T-helper 2 cell (primary cell): ENCODE measurements at regions not wholly inside any gene's neighbourhood (a gene's known extent, or its start where the extent isn't known, plus 50 kb on each side); places are given as distances from the start of the nearest gene placed in this dataset.

Experiments
- DNase-seq, 5 experiments: peaks; one replicate each; pipeline versions ENCODE4 v3.0.0 to v3.0.0-alpha.2; 2012 to 2022

DNA sequence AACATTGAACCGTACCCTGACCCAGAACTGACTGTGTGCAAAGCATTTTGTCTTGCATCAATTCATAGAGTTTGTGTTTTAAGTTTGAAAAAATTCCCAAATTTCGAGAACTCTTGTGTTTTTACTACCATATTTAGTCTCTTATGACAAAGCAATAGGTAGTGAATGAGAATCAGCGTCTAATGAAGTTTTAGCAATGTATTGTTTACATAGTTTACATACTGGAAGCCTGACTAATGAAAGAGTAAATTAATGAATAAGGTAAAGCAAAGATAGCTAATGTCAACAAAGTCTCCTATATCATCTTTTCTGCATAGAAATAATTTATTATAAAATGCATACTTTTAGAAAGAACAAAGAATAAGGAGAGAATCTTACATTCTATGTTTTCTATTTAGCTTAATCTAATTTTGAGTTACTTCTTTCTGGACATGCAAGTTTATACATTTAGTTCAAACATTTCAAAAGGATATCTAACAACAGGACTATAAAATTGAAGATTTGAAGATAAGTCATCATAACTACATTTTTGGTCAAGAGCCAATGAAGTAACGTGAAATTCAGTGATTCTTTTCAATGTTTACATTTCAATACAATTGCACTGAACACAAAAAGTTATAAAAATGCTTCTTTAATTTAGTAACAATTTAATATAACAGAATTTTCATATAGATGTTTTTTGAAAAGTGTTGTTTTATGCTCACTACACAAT, 1943.7 kb downstream of the NCAM2 start:
- no peak for DNase-seq

- DNase-seq = no peak
Observed at GRCh38 chr21:22955559-22955958, 1957.3 kb downstream of the NCAM2 start.

DNA sequence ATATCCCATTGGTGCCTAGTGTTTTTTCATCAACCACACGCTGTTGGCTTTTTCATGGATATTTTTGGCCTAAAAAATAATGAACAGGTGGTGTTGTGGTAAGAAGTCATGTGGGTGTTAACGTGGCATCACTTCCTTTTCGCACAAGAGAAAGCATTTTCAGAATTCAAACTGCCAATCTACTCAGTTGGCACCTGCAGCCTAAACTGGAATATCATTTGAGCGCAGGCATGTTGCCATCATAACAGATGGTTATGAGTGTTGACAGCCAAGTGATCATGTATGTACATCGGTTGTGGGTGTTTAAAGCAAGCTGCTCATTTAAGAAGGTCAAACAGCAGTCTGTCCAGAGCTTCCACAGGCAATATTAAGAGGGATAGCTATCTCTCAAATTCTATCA, 1963.0 kb downstream of the NCAM2 start:
- DNase-seq = no peak

DNA sequence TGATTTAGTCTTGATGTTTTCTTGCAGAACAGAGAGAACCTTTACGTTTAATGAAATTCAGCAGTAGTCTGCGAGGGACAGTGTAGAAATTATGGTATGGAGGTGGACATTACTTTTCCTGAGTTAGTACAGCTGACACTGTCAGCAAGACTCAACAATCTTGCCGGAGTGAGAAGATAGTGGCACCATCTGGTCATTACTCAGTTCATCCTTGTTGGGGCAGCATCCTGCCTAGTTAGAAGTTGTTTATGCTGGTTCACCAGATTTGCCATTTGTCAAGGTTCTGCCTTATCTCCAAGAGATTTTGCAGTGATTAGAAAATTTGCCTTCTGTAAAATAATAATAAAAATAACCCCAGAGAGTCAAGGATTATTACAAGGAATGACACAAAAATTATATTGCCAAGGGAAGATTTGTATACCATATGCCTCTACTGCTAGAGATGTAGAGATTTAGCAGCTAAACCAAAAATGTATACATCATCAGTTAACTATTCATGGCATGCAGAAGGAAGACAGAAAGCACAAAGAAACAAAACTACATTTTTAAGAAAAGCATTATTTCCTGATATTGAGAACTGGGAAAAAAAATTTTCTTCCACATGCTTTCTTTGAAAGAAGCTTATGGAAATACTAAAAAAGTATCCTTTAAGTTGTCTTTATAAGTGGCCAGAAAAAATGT, 1967.4 kb downstream of the NCAM2 start:
- no peak for DNase-seq

- DNase-seq = no peak
Observed at GRCh38 chr21:22981819-22982218, 1983.6 kb downstream of the NCAM2 start.

- no peak for DNase-seq
Observed at GRCh38 chr21:22993144-22993543, 1994.9 kb downstream of the NCAM2 start.

DNA sequence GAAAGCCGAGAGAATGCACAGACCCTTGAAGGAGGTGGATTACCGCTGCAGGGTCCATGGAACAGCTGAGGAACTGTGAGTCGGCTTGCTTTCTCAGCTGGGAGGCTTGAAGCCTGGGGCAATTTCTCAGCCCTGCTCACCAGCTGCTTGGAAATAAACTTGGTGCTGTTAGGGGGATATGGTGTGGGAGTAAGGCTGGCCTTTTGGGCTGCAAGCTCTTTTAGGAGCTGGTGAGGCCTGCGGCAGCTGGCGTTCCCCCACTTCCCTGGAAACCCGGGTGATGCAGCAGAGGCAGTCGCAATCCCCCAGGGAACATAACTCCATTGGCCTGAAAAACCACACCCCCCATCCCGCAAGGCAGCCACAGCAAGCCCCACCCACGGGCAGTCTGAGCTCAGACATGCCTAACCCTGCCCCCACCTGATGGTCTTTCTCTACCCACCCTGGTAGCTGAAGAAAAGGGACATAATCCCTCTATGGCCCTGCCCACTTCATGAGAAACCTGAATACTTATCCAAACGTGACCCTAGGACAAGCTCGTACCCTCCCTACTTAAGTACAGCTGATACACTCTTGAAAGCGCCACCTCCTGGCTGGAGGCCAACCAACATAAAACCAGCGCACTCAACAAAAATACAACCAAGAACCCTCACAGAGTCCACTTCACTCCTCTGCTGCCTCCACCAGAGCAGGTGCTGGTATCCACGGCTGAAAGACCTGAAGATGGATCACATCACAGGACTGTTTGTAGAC, 1995.8 kb downstream of the NCAM2 start:
- no peak for DNase-seq

GRCh38 chr21:23003951-23004350, 2005.7 kb downstream of the NCAM2 start:
- DNase-seq = no peak

DNA sequence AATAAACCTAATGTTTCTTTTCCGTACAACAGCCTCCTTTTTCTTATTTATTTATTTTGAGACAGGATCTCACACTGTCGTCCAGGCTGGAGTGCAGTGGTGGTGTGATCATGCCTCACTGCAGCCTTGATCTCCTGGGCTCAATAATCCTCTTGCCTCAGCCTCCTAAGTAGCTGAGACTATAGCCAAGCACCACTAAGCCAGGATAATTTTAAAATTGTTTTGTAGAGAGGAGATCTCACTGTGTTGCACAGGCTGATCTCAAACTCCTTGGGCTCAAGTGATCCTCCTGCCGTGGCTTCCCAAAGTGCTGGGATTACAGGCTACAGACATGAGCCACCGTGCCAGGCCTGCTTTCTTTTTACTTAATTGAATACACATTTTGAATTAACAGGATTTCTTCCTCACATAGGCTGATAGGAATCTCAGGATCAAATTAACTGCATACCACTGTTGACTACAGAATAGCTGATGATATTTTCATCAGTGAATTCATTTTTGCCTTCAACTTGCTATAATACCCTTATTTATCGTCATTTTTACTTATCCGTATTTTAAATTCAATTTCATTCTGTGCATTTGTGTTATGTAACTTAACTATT, 2010.5 kb downstream of the NCAM2 start:
- DNase-seq = no peak

DNA sequence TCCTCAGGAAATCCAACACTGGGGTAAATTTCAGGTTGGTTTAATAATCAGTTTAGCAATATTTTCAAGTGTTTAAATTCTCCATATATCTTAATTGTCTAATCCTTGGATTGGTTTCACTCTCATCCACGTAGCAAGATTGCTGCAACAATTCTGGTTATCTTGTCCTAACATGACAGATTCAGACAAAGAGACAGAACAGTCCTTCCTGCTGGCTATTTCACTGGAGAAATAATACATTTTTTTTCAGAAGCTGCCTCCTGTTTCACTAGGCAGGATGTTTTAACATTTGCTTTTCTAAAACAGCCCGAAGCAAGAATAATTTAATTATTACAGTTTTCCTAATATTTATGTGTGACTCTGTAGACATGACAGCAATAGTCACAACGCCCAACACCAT, 2011.2 kb downstream of the NCAM2 start:
- no peak for DNase-seq

DNA sequence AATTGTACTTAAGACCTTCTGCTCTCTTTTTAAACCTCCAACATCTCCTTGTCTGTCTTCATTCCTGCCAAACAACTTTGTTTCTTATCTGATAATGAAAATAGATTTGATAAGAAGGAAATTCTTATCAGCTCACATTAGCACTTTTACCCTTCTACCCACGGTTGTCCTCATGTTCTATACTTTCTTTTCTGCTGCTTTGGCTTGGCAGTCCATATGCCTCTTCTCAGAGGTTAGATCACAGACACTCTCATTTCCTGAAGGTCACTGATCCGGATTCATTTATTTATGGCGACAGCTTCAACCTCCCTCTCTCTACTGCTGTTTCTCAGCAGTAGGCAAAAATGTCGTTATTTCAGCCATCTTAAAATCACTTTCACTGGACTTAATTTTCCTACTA, 2015.8 kb downstream of the NCAM2 start:
- no peak for DNase-seq

DNA sequence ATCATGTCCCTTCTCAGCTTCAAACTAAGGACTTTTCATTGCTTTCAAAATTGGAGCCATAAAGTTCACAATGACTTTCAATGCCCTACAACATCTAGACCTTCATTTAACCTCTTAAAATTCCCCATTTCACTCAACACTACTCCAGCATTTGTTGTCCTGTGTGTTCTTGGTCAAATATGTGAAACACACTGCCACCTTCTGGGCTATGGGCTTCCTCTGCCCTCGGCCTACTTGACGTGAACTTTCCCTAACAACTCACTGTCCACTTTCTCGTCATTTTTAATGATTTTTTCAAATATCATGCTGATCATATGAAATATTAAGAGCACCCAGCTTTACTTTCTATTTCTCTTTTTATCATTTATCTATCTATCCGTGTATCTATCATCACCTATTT, 2018.4 kb downstream of the NCAM2 start:
- DNase-seq = no peak

GRCh38 chr21:23017989-23018388, 2019.8 kb downstream of the NCAM2 start:
- DNase-seq = no peak

DNA sequence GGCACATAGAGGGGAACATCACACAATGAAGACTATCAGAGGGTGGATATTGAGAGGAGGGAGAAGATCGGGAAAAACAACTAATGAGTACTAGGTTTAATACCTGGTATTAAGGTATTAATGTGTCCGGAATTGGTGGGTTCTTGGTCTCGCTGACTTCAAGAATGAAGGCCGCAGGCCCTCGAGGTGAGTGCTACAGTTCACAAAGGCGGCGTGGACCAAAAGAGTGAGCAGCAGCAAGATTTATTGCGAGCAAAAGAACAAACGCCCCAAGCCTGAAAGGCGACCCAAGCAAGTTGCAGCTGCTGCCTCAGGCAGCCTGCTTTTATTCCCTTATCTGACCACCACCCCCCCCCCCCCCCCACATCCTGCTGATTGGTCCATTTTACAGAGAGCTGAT, 2022.8 kb downstream of the NCAM2 start:
- DNase-seq = no peak

DNA sequence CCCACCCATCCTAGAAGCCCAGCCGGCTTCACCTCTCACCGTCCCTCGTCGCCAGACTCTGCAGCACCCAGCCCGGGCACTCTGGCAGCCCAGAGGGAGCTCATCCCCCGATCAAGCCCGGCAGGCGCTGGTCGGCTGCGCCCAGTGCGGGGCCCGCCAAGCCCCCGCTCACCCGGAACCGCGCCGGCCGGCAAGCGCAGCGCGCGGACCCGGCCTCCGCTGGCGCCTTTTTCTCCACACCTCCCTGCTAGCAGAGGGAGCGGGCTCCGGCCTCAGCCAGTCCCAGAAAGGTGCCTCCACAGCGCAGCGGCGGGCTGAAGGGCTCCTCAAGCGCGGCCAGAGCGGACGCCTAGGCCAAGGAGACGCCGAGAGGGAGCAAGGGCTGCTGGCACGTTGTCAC, 2023.3 kb downstream of the NCAM2 start:
- no peak for DNase-seq

GRCh38 chr21:23026878-23027277, 2028.7 kb downstream of the NCAM2 start:
- DNase-seq = no peak

- DNase-seq = no peak
Observed at GRCh38 chr21:23039846-23040245, 2041.6 kb downstream of the NCAM2 start.

DNA sequence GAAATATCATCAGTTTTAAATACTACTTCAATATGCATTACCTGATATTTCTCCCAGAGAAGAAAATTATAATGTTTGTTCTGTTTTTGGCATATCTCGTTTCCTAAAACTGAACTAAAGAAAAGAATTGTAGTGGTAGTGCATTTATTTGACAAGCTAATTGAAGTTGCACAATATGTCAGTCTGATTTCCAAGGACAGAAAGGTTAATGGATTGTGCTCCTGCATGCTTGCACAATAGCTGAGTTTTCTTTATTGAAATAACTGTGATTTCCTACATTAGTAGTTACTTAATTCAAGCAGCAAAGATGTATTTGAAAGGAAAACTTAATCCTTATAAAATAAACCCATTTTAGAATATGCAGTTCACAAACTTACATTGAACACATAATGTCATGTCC, 2047.7 kb downstream of the NCAM2 start:
- no peak for DNase-seq

DNA sequence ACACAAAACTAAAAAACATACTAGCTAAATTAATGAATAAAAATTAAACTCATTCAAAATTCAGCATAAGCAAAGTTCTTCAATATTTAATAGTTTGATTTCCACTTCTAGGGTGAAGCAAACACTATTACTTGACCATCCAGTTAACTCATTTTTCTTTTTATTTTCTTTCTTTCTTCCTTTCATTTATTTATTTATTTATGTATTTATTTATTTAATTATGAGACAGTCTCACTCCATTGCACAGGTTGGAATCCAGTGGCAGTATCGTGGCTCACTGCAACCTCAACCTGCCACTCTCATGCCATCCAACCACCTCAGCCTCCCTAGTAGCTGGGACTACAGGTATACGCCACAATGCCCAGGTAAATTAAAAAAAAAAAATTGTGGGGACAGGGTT, 2069.5 kb downstream of the NCAM2 start:
- DNase-seq = no peak

GRCh38 chr21:23083242-23083641, 2085.0 kb downstream of the NCAM2 start:
- DNase-seq = no peak

GRCh38 chr21:23093259-23093658, 2095.1 kb downstream of the NCAM2 start:
- no peak for DNase-seq

DNA sequence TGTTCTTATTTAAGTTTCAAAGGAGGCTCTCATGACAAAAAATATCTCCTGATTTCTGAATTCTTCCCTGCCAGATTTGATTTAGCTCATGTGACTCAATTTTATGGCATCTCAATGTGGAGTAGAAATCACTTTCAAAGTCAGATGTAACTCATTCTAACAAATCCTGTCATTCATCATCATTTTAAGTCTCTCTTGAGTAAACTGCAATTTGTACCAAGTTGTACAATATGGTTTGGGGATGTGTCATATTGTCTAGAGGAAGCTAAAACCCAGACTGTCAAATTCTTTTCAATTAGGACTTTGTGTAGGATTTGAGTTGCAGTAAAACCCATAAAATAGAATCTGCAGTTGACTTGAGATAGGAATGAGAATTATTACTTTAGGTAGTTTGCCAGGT, 2101.0 kb downstream of the NCAM2 start:
- no peak for DNase-seq

GRCh38 chr21:23101111-23101510, 2102.9 kb downstream of the NCAM2 start:
- DNase-seq = no peak

DNA sequence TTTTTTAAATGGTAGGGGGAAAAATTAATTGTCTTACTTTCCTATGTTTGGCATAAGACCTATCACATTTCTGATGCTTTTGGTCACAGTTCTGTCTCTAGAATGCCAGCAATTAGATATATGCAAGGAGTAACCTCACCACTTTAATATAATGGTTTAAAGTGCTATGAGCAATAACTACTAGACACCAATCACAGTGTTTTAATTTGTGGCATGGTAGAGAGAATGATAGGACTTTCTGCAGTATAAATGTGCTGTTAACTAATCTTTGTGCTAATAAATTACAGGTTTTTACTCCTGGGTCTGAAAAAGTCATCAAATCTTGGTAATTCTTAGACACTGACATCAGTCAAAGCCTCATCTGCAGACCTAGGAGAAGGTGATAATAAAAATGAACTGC, 2110.3 kb downstream of the NCAM2 start:
- no peak for DNase-seq
